HG02610 (cell line): ENCODE measurements at regions not wholly inside any gene's neighbourhood (a gene's known extent, or its start where the extent isn't known, plus 50 kb on each side); places are given as distances from the start of the nearest gene placed in this dataset.
"Not testable (repeated sequence)": the region's sequence is repeated elsewhere in the genome, so short reads cannot be mapped to it uniquely, and the experiment has no call there.

ENCODE experiments used
- ATAC-seq: cut with Tn5 transposase; IDR thresholded peaks from one replicate; pipeline ENCODE4 v1.9.1; 2021; ENCODE audit warnings: mild to moderate bottlenecking, moderate library complexity; ENCODE audit not compliant: unreplicated experiment

GRCh38 chr1:54474310-54475251, 68.4 kb upstream of the SSBP3 start:
- no peak for ATAC-seq

- ATAC-seq = no peak
Measured at GRCh38 chr1:54471588-54471987, 65.4 kb upstream of the SSBP3 start.

- not testable (repeated sequence) for ATAC-seq
Measured at GRCh38 chr1:54469444-54469843, 63.2 kb upstream of the SSBP3 start.

- not testable (repeated sequence) for ATAC-seq
Measured at GRCh38 chr1:54468288-54469084, 62.3 kb upstream of the SSBP3 start.

DNA sequence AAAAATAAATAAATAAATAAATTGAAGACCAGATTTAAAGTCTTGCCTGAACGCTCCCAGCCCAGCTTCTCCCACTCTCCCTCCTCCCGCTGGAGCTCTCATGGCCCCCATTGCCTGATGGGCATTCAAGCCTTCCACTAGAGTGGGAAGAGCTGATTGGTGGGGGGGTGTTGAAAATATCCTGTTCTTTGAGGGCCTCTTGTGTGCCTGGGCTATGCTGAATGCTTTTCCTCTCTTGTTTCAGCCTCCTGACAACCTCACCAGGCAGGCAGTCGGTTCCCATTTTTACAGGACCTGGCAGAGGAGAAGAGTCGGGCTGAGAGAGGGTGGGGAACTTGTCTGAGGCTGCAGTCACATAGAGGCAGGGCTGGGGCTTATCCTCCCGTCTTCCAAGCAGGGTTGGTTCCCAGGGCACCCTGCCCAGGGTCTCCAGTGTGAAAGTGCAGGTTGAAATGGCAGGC, 59.2 kb upstream of the SSBP3 start:
- no peak for ATAC-seq

DNA sequence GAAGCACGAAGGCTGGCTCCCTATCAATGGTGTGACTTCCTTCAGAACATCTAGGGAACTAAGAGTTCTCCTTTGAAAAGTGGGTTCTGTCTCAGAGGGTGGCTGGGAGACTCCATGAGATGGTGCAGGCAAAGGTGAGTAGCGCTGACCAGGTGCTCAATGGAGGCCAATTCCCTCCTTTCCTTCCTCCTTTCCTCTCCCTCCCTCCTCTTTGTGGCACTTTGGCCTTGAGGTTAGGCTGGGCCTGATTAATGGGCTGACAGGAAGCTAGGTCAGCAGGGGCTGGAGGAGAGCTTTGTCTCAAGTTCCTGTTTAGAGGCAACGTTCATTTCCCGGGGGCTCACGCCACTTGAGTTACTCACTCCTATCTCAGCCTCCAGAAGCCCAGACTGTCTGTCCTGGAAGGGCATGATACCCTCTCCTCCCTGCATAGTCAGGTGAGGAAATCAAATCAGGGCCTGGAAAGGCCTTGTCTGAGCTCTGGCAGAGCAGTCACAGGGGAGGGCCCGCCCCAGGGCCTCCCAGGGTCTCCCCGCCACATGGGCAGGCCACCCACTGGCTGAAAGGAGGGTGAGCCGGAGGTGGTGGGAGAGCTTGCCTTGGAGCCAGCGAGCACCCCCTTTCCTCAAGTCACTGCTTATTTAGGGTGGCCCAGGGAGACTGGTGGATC, 58.4 kb upstream of the SSBP3 start:
- ATAC-seq = no peak

GRCh38 chr1:54464031-54464476, 57.9 kb upstream of the SSBP3 start:
- no peak for ATAC-seq

GRCh38 chr1:54463259-54464030, 57.3 kb upstream of the SSBP3 start:
- ATAC-seq = no peak

DNA sequence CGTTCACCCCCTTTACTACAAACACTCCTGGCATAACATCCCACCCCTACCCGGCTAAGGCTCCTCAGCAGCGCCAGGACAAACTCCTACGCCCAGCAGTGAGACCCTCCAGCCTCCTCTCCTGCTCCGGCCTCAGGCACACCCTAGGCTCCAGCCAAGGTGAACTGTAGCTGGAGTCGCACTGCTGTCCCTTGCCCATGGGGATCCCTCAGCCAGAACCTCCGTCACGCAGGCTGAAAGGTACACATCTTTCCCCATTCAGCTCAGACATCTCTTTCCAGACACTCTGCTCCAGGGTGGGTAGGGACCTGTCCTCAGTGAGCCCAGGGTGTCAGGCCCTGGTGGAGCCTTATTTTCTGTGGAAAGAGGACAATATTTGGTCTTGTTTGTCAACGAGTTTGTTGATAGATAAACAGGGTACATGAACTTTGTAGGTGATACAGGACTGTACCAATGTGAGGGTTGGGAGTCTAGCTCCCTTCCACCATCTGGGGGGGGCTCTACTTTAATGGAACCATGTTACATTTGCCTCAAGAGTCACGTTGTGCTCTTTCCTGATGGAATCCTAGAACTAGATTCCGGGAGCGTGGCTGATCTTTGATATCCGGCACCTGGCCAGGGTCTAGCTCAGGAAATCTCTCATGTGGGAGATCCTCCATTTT, 56.5 kb upstream of the SSBP3 start:
- ATAC-seq = no peak

DNA sequence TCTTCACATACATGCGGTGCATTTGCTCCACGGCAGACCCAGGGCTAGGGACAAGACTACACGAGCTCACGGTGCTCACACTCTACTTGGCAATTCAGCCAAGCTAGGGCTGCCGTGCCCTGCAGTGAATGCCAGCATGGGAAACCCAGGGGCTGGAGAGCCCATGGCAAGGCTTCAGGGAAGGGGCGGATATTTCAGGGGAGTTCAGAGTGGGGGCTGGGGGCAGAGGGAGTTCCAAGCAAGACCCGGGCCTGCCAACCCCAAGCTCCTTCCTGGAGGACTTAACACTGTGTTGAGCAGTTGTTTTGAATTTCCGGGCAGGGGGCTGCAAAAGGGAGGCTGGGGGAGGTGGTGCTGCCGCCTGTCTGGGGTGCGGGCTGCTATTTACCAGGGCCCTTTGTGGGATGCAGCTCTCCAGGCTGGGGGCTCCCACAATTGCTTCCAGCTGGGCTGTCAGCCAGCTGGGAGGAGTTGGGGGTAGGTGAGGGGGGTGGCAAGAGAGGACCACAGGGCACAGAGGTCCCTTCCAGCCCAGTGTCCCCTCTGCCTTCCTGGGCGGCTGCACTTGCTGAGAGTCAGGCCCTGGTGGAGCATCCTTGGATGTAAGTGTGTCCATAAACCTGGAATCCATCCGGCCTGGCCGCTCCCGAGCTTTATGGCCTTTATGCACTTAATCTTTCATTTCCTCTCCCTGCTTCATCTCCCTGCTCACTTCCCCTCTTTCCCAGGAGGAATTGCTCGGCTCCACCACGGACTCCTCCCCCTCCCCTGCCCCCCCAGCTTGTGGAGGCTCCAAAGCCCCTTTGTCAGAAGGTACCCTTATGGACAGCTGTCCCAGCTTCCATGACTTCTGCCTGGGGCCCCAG, 55.8 kb upstream of the SSBP3 start:
- ATAC-seq = no peak

DNA sequence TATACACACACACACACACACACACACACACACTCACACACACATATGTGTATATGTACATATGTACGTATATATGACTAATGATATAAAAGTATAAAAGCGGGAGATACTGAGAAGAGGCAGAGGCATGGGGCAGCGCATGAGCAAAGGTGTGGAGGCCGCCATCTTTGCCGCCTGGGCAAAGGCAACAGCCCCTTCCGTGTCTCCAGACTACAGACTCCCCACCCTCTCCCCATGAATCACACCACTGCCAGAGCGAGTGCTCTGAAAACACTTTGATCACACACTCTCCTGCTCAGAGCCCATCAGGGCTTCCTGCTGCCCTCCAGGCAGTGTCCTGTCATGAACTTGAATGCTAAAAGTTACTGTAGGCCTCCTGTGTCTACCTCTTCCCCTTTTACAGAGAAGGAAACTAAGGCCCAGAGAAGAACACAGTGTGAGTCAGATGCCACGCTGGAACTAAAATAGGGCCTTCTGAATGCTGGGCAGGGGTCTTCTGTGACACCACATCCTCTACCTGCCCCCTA, 54.7 kb upstream of the SSBP3 start:
- no peak for ATAC-seq

DNA sequence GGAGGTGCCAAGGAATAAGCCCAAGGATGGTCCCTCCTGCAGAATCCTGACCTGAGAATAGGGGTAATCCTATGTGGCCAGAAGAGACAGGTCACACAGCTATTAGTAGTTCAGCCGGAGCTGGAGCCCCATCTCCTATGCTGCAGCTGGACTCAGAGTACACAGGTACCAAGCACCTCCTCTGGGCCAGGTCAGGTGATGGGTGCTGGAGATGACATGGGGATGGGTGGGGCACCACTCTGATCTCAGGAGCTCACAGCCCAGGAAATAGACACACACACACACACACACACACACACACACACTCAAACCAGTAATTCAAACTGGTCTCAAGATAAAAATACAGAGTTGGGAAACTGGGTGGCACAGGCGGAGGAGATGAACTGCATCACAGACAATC, 54.2 kb upstream of the SSBP3 start:
- no peak for ATAC-seq

DNA sequence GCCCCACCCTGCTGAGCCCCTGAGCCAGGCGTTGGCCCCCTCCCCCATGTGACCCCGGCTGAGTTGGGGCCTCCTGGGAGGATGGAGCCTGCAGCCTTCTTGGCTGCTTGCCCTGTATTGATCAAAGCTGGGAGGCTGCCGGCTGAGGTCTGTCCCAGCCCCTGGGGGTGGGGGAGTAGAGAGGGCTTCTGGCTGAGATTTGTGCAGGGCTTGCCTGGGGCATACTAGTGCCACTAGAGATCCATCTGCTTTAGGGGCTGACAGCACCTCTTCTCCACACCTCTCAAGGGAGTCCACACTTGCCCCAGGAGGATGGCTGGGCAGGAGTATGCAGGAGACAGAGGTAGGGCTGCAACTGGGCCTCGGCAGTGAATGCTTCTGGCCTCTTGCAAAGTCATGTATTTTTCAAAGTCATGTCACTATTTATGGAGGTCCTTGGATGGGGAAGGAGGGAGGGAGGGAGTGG, 53.6 kb upstream of the SSBP3 start:
- no peak for ATAC-seq

DNA sequence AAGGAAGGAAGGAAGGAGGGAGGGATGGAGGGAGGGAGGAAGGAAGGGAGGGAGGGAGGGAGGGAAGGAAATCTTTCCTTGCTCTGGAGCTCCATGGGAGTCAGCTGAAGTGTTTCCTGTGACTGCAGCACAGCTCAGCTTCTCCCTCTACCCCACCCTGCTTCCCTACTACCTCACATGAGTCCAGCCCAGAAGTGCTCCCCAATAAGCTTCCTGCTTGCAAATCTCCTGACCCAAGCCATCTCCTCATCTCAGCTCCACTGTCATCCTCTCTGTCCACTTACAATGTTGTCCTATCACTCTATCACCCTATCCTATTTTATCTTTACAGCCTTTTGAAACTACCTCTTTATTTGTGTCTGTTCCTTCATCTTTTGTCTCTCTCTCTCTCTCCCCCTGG, 52.9 kb upstream of the SSBP3 start:
- ATAC-seq = no peak

GRCh38 chr1:54456921-54457529, 50.8 kb upstream of the SSBP3 start:
- no peak for ATAC-seq

- ATAC-seq = no peak
Measured at GRCh38 chr1:54456361-54456760, 50.2 kb upstream of the SSBP3 start.
